K562 (cell line): ENCODE measurements at regions not wholly inside any gene's neighbourhood (a gene's known extent, or its start where the extent isn't known, plus 50 kb on each side); places are given as distances from the start of the nearest gene placed in this dataset.

Experiments
- ATF6 ChIP-seq: sonication (generic); formaldehyde crosslinking; IDR thresholded peaks from 2 replicates; pipeline ENCODE4 v1.4.0; 2020; ENCODE audit warnings: mild to moderate bottlenecking, missing genetic modification reagents
- CBX2 ChIP-seq: fragments of 200-600 bp; sonication (generic); IDR thresholded peaks from one replicate; pipeline ENCODE4 v1.6.1; 2012; ENCODE audit warnings: mild to moderate bottlenecking, low read length, inconsistent platforms; ENCODE audit not compliant: insufficient read depth, poor library complexity, severe bottlenecking
- CHD2 ChIP-seq: IDR thresholded peaks from 2 replicates; pipeline ENCODE4 v1.6.1; 2011; ENCODE audit warnings: low read depth, low read length
- GABPA ChIP-seq: fragments of 200-800 bp; sonication (Bioruptor generic); conservative IDR thresholded peaks from 2 replicates; pipeline ENCODE4 v1.6.1; 2016; ENCODE audit warnings: low read depth, missing genetic modification characterization, missing compliant biosample characterization
- KLF16 ChIP-seq: IDR thresholded peaks from 2 replicates; pipeline ENCODE4 v1.6.1; 2016; ENCODE audit warnings: antibody characterized with exemption
- NR1H2 ChIP-seq: sonication (generic); formaldehyde crosslinking; IDR thresholded peaks from 2 replicates; pipeline ENCODE4 v1.4.0; 2020; ENCODE audit warnings: mild to moderate bottlenecking, missing genetic modification reagents
- POLR2A ChIP-seq: fragments of 450-650 bp; conservative IDR thresholded peaks from 2 replicates; pipeline ENCODE4 v1.6.1; 2016
- PREB ChIP-seq: sonication (generic); formaldehyde crosslinking; IDR thresholded peaks from 2 replicates; pipeline ENCODE4 v1.8.1; 2023; ENCODE audit warnings: mild to moderate bottlenecking, missing genetic modification reagents
- RBM22 ChIP-seq: fragments of 200-400 bp; formaldehyde crosslinking; IDR thresholded peaks from 2 replicates; pipeline ENCODE4 v1.6.1; 2018; ENCODE audit warnings: low read length, low read depth; ENCODE audit not compliant: poor library complexity, severe bottlenecking
- RFX7 ChIP-seq: fragments of 250-450 bp; sonication (Bioruptor Pico); IDR thresholded peaks from 2 replicates; pipeline ENCODE4 v1.5.1; 2021; ENCODE audit warnings: mild to moderate bottlenecking
- SMARCA4 ChIP-seq: fragments of 450-650 bp; IDR thresholded peaks from 2 replicates; pipeline ENCODE4 v1.6.1; 2016
- SMARCB1 ChIP-seq: IDR thresholded peaks from 2 replicates; pipeline ENCODE4 v1.6.1; 2011; ENCODE audit warnings: improper control_type of control experiment, low read depth; ENCODE audit not compliant: insufficient read length
- ZBTB40 ChIP-seq, 2 experiments: fragments of 450-650 bp in 1 of 2; sonication (generic) in 1 of 2; formaldehyde crosslinking in 1 of 2; IDR thresholded peaks; 2 replicates each; pipeline versions ENCODE4 v1.7.1 to v1.9.0; 2016 to 2022; ENCODE audit warnings: inconsistent platforms in 1 of 2, mild to moderate bottlenecking in 1 of 2, missing genetic modification reagents in 1 of 2
- ZNF165 ChIP-seq: fragments of 250-450 bp; sonication (Bioruptor Pico); IDR thresholded peaks from 2 replicates; pipeline ENCODE4 v1.4.0; 2020; ENCODE audit warnings: borderline replicate concordance
- ZNF239 ChIP-seq: fragments of 250-450 bp; sonication (Bioruptor Pico); IDR thresholded peaks from 2 replicates; pipeline ENCODE4 v1.4.0; 2020; ENCODE audit warnings: mild to moderate bottlenecking
- ZNF583 ChIP-seq: fragments of 250-450 bp; sonication (Bioruptor Pico); IDR thresholded peaks from 2 replicates; pipeline ENCODE4 v1.4.0; 2020
- ZNF76 ChIP-seq: fragments of 250-450 bp; sonication (Bioruptor Pico); IDR thresholded peaks from 2 replicates; pipeline ENCODE4 v1.4.0; 2020; ENCODE audit warnings: mild to moderate bottlenecking, moderate library complexity, borderline replicate concordance

- TF ChIP-seq ZNF239 (no peak), ATF6 (CRISPR knock-in tag) (no peak), CHD2 (no peak), ZBTB40 (IDR thresholded peaks at IDR 0.05) (no peak), ZBTB40 (CRISPR knock-in tag; IDR thresholded peaks at IDR 0.05) (no peak), ZNF165 (CRISPR knock-in tag) (no peak), ZNF583 (CRISPR knock-in tag) (no peak), RFX7 (CRISPR knock-in tag) (no peak), KLF16 (peak; percentile 39; the same call in 1 of the 2 replicates), SMARCA4 (0 out of 2 replicates have a peak, but pooled peaks have one; percentile 34), GABPA (tag) (no peak), RBM22 (no peak), PREB (CRISPR knock-in tag) (no peak), NR1H2 (CRISPR knock-in tag) (no peak), POLR2A (no peak), SMARCB1 (no peak), CBX2 (no peak), ZNF76 (CRISPR knock-in tag) (no peak)
These were observed 99.8 kb upstream of the TEX13C start (continued) for GRCh38 chrX:125219852-125220251.
